ENCODE measurements at regions not wholly inside any gene's neighbourhood (a gene's known extent, or its start where the extent isn't known, plus 50 kb on each side); places are given as distances from the start of the nearest gene placed in this dataset.

- TF ChIP-seq CTCF (IDR thresholded peaks at IDR 0.05; ENCODE audit: borderline replicate concordance, extremely low read depth, low read length, poor library complexity, severe bottlenecking) (no peak), EZH2 (IDR thresholded peaks at IDR 0.05; ENCODE audit: borderline replicate concordance, low read depth, low read length, severe bottlenecking) (no peak)
Measured at GRCh38 chr2:5933669-5934068, 241.5 kb downstream of the SOX11 start.
